Keratinocyte (primary cell): ENCODE measurements at regions not wholly inside any gene's neighbourhood (a gene's known extent, or its start where the extent isn't known, plus 50 kb on each side); places are given as distances from the start of the nearest gene placed in this dataset.

Experiments used
- EZH2 ChIP-seq: IDR thresholded peaks from one replicate; pipeline ENCODE4 v1.6.1; 2012; ENCODE audit warnings: inconsistent platforms, mild to moderate bottlenecking, low read length, moderate library complexity
- TF ChIP-seq, protein P1 (sequence below), 3 experiments: IDR thresholded peaks in 1 of 3; conservative IDR thresholded peaks in 1 of 3; optimal IDR thresholded peaks in 1 of 3; 2 replicates in 2 of 3; 3 replicates in 1 of 3; pipeline versions ENCODE3 to v1.5.1; 2011; ENCODE audit warnings: low read length in 3 of 3, mild to moderate bottlenecking in 3 of 3, moderate library complexity in 2 of 3, control low read depth in 1 of 3, inconsistent platforms in 1 of 3; ENCODE audit not compliant: insufficient read depth in 2 of 3; ENCODE audit errors: extremely low read depth in 1 of 3

DNA sequence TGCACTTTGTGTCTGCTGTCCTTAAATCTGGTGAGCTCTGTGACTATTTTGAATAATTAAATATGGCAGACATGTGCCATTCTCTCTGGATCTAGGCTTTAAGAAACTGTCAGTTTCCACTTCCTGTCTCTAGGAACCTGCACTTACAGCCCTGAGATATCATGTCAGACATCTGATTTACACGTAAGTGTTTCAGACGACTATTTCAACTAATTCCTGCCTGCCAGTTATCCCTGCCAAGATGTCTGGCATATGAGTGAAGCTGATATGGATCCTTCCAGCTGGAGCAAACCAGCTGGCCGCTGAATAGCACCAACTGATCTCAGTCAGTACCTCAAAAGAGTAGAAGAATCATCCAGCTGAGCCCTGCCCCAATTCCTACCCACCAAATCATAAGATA is 362.2 kb upstream of the SMIM30 start:
- TF ChIP-seq, protein P1, sequence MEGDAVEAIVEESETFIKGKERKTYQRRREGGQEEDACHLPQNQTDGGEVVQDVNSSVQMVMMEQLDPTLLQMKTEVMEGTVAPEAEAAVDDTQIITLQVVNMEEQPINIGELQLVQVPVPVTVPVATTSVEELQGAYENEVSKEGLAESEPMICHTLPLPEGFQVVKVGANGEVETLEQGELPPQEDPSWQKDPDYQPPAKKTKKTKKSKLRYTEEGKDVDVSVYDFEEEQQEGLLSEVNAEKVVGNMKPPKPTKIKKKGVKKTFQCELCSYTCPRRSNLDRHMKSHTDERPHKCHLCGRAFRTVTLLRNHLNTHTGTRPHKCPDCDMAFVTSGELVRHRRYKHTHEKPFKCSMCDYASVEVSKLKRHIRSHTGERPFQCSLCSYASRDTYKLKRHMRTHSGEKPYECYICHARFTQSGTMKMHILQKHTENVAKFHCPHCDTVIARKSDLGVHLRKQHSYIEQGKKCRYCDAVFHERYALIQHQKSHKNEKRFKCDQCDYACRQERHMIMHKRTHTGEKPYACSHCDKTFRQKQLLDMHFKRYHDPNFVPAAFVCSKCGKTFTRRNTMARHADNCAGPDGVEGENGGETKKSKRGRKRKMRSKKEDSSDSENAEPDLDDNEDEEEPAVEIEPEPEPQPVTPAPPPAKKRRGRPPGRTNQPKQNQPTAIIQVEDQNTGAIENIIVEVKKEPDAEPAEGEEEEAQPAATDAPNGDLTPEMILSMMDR (optimal IDR thresholded peaks at IDR 0.05 in 1 of 3, IDR thresholded peaks at IDR 0.05 in 1 of 3, conservative IDR thresholded peaks at IDR 0.05 in 1 of 3; ENCODE audit: extremely low read depth in 1 of 3, insufficient read depth in 2 of 3, low read length in 3 of 3) = no peak
- TF ChIP-seq EZH2 = no peak
